HAP-1 (cell line): ENCODE measurements at regions not wholly inside any gene's neighbourhood (a gene's known extent, or its start where the extent isn't known, plus 50 kb on each side); places are given as distances from the start of the nearest gene placed in this dataset.
"Not testable (repeated sequence)": the region's sequence is repeated elsewhere in the genome, so short reads cannot be mapped to it uniquely, and the experiment has no call there.

ENCODE experiments used
- DNase-seq, 2 experiments: peaks; one replicate each; pipeline ENCODE4 v3.0.0-alpha.2; 2016 to 2020; ENCODE audit warnings: low spot score in 2 of 2
- H3K27me3 ChIP-seq: fragments of 250-450 bp; sonication (Bioruptor Pico); 2 replicates; pipeline ENCODE4 v1.5.1; 2020; ENCODE audit warnings: low read depth, mild to moderate bottlenecking, moderate library complexity
- H3K36me3 ChIP-seq: fragments of 250-450 bp; sonication (Bioruptor Pico); replicated peaks from 2 replicates; pipeline ENCODE4 v1.5.1; 2020; ENCODE audit warnings: mild to moderate bottlenecking
- H3K4me1 ChIP-seq: fragments of 250-450 bp; sonication (Bioruptor Pico); 2 replicates; pipeline ENCODE4 v1.5.1; 2020; ENCODE audit warnings: mild to moderate bottlenecking
- H3K4me3 ChIP-seq: fragments of 250-450 bp; sonication (Bioruptor Pico); 2 replicates; pipeline ENCODE4 v1.5.1; 2020; ENCODE audit warnings: mild to moderate bottlenecking, moderate library complexity
- H3K9me3 ChIP-seq: fragments of 250-450 bp; sonication (Bioruptor Pico); 2 replicates; pipeline ENCODE4 v1.5.1; 2020; ENCODE audit warnings: mild to moderate bottlenecking, moderate library complexity
- in situ Hi-C: fragments of 300-500 bp; cut with MboI; formaldehyde crosslinking; loops from 3 replicates; pipeline ENCODE4 v1.14.3; 2020; ENCODE audit warnings: low sequenced_read_pairs, inconsistent platforms, mixed read lengths

DNA sequence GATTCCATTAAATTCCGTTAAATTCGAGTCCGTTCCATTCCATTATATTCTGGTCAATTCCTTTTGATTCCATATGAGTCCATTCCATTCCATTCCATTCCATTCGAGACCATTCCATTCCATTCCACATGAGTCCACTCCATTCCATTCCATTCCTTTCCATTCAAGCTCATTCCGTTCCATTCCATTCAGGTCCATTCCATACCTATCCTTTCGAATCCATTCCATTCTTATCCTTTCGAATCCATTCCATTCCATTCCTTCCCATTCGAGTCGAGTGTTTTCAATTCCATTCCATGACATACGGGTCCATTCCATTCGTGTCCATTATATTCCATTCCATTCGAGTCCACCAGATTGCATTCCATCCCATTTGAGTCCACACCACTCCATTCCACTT lies 1127.4 kb downstream of the RPIA start:
- no peaks in the 10 kb centered on the region for H3K4me1 ChIP-seq
- DNase-seq = no peak
- no peaks in the 10 kb centered on the region for H3K27me3 ChIP-seq
- in situ Hi-C loops = no loop called here
- H3K9me3 ChIP-seq = peaks cover 27% of the 10 kb centered on the region
- H3K4me3 ChIP-seq = no peak overlapping the region
- no peaks in the 10 kb centered on the region for H3K36me3 ChIP-seq

DNA sequence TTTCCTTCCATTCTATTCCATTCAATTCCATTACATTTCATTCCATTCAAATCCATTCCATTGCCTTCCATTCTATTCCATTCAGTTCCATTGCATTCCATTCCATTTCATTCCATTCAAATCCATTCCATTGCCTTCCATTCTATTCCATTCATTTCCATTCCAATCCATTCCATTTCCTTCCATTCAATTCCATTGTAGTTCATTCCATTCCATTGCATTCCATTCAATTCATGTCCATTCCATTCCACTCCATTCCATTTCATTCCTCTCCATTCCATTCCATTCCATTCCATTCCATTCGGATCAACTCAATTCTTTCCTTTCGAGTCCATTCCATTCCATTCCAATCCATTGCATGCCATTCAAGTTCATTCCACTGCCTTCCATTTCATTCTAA lies 1128.3 kb downstream of the RPIA start:
- peaks cover 28% of the 10 kb centered on the region for H3K9me3 ChIP-seq
- in situ Hi-C loops = no loop called here
- H3K27me3 ChIP-seq = no peaks in the 10 kb centered on the region
- H3K36me3 ChIP-seq = no peaks in the 10 kb centered on the region
- H3K4me1 ChIP-seq = no peaks in the 10 kb centered on the region
- DNase-seq = no peak
- no peak overlapping the region for H3K4me3 ChIP-seq

DNA sequence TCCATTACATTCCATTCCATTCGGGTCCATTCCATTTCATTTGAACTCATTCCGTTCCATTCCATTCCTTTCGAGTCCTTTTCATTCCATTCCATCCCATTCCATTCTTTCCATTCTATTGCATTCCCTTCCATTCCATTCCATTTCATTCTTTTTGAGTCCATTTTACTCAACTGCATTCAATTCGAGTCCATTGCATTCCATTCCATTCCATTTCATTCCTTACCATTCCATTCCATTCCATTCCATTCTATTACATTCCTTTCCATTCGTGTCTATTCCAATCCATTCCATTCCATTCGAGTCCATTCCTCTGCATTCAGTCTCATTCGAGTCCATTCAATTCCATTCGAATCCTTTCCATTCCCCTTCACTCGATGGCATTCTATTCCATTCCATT lies 1128.8 kb downstream of the RPIA start:
- H3K36me3 ChIP-seq = no peaks in the 10 kb centered on the region
- H3K27me3 ChIP-seq = no peaks in the 10 kb centered on the region
- H3K4me3 ChIP-seq = no peak overlapping the region
- no peak for DNase-seq
- in situ Hi-C loops = no loop called here
- H3K4me1 ChIP-seq = no peaks in the 10 kb centered on the region
- H3K9me3 ChIP-seq = peaks cover 30% of the 10 kb centered on the region

DNA sequence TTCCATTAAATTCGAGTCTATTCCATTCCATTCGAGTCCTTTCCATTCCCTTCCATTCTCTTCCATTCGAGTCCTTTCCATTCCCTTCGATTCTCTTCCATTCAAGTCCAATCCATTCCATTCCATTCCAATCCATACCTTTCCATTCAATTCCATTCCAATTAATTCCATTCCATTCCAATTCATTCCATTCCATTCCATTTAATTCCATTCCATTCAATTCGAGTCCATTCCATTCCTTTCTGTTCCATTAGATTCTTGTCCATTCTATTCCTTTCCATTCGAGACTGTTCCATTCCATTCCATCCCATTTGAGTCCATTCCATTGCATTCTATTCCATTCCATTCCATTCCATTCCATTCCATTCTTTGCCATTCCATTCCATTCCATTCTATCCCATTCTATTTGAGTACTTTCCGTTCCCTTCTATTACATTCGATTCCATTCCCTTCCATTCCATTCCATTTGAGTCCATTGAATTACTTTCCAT lies 1130.0 kb downstream of the RPIA start:
- peaks cover 30% of the 10 kb centered on the region for H3K9me3 ChIP-seq
- DNase-seq = no peak
- H3K4me1 ChIP-seq = no peaks in the 10 kb centered on the region
- no peaks in the 10 kb centered on the region for H3K36me3 ChIP-seq
- in situ Hi-C loops = no loop called here
- no peaks in the 10 kb centered on the region for H3K27me3 ChIP-seq
- H3K4me3 ChIP-seq = no peak overlapping the region

DNA sequence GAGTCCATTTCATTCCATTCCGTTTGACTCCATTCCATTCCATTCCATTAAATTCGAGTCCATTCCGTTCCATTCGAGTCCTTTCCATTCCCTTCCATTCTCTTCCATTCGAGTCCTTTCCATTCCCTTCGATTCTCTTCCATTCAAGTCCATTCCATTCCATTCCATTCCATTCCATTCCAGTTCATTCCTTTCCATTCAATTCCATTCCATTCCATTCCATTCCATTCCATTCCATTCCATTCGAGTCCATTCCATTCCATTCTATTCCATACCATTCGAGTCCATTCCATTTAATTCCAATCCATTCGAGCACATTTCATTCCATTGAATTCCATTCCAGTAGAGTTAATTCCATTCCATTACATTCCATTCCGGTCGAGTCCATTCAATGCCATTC lies 1130.9 kb downstream of the RPIA start:
- H3K36me3 ChIP-seq, in situ Hi-C loops, H3K4me1 ChIP-seq, H3K27me3 ChIP-seq, H3K4me3 ChIP-seq, DNase-seq: not testable (repeated sequence)
- peaks cover 30% of the 10 kb centered on the region for H3K9me3 ChIP-seq

DNA sequence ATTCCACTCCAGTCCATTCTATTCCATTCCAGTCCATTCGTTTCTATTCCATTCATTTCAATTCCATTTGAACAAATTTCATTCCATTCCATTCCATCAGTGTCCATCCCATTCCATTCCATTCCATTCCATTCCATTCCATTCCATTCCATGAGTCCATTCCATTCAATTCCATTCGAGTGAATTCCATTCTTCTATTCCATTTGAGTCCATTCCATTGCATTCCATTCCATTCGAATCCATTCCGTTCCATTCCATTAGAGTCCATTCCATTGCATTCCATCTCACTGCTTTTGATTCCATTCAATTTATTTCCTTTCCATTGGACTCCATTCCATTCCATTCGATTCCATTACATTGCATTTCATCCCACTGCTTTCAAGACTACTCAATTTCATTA lies 1132.1 kb downstream of the RPIA start:
- H3K36me3 ChIP-seq = no peaks in the 10 kb centered on the region
- peaks cover 24% of the 10 kb centered on the region for H3K9me3 ChIP-seq
- no peaks in the 10 kb centered on the region for H3K27me3 ChIP-seq
- no peak for DNase-seq
- H3K4me1 ChIP-seq = no peaks in the 10 kb centered on the region
- no peak overlapping the region for H3K4me3 ChIP-seq
- in situ Hi-C loops = no loop called here

DNA sequence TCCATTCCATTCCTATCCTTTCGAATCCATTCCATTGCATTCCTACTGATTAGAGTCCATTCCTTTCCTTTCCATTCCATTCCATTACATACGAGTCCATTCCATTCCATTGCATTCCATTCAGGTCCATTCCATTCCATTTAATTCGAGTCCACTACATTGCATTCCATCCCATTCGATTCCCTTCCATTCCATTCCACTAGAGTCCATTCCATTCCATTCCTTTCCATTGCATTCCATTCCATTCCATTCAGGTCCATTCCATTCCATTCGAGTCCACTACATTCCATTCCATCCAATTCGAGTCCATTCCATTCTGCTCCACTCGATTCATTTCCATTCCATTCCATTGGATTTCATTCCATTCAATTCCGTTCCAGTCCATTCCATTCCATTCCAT lies 1133.6 kb downstream of the RPIA start:
- Histone ChIP-seq H3K36me3 (no peaks in the 10 kb centered on the region), H3K9me3 (peaks cover 16% of the 10 kb centered on the region), H3K27me3 (no peaks in the 10 kb centered on the region), H3K4me3 (no peak overlapping the region), H3K4me1 (no peaks in the 10 kb centered on the region)
- no peak for DNase-seq
- in situ Hi-C loops = no loop called here

DNA sequence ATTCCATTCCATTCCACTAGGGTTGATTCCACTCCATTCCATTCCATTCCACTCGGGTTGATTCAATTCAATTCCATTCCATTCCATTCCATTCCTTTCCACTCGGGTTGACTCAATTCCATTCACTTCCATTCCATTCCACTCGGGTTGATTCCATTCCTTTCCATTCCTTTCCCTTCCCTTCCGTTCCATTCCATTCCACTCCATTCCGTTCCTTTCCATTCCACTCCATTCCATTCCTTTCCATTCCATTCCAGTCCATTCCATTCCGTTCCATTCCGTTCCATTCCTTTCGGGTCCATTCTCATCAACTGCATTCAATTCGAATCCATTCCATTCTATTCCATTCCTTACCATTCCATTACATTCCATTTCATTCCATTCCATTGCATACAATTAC lies 1135.3 kb downstream of the RPIA start:
- DNase-seq, in situ Hi-C loops: not testable (repeated sequence)
- peaks cover 22% of the 10 kb centered on the region for H3K9me3 ChIP-seq

DNA sequence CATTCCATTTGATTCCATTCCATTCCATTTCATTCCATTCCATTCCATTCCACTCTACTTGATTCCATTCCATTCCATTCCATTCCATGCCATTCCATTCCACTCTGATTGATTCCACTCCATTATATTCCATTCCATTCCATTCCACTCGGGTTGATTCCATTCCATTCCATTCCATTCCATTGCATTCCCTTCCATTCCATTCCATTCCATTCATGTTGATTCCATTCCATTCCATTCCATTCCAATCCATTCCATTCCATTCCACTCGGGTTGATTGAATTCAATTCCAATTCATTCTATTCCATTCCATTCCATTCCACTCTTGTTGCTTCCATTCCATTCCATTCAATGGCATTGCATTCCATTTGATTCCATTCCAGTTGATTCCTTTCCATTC lies 1136.4 kb downstream of the RPIA start:
- H3K4me3 ChIP-seq, H3K36me3 ChIP-seq, DNase-seq, in situ Hi-C loops, H3K4me1 ChIP-seq, H3K27me3 ChIP-seq: not testable (repeated sequence)
- H3K9me3 ChIP-seq = peaks cover 25% of the 10 kb centered on the region

More for the DNA sequence above, 1135.3 kb downstream of the RPIA start:
- not testable (repeated sequence) for H3K36me3 ChIP-seq, H3K27me3 ChIP-seq, H3K4me1 ChIP-seq, H3K4me3 ChIP-seq

DNA sequence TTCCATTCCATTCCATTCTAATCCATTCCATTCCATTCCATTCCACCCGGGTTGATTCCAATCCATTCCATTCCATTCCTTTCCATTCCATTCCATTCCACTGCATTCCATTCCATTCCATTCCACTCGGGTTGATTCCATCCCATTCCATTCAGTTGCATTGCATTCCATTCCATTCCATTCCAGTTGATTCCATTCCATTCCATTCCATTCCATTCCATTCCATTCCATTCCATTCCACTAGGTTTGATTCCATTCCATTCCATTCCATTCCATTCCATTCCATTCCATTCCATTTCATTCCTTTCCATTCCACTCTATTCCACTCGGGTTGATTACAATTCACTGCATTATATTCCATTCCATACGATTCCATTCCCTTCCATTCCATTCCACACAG lies 1136.9 kb downstream of the RPIA start:
- H3K9me3 ChIP-seq = peaks cover 24% of the 10 kb centered on the region
- H3K27me3 ChIP-seq, H3K36me3 ChIP-seq, H3K4me1 ChIP-seq, DNase-seq, H3K4me3 ChIP-seq, in situ Hi-C loops: not testable (repeated sequence)

DNA sequence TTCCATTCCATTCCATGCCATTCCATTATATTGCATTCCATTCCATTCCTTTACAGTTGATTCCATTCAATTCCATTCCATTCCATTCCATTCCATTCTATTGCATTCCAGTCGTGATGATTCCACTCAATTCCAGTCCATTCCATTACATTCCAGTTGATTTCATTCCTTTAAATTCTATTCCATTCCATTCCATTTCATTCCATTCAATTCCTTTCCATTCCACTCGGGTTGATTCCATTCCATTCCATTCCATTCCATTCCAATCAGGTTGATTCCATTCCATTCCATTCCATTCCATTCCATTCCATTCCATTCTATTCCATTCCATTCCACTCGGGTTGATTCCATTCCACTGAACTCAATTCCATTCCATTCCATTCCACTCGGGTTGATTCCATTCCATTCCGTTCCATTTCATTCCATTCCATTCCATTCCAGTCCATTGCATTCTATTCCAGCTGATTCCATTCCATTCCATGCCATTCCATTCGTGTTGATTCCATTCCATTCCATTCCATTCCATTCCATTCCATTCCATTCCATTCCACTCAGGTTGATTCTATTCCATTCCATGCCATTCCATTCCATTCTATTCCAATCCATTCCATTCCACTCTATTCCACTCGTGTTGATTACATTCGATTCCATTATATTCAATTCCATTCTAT lies 1137.6 kb downstream of the RPIA start:
- H3K9me3 ChIP-seq = peaks cover 23% of the 10 kb centered on the region
- H3K4me1 ChIP-seq, in situ Hi-C loops, H3K27me3 ChIP-seq, DNase-seq, H3K4me3 ChIP-seq, H3K36me3 ChIP-seq: not testable (repeated sequence)

DNA sequence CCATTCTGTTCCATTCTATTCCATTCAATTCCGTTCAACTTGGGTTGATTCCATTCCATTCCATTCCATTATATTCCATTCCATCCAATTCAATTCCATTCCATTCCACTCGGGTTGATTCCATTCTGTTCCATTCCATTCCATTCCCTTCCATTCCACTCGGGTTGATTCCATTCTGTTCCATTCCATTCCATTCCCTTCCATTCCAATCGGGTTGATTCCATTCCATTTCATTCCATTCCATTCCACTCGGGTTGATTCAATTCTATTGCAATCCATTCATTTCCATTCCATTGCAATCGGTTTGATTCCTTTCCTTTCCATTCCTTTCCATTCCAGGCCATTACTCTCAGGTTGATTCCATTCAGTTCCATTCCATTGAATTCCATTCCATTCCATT lies 1138.4 kb downstream of the RPIA start:
- DNase-seq = no peak
- Histone ChIP-seq H3K4me1 (no peaks in the 10 kb centered on the region), H3K36me3 (no peaks in the 10 kb centered on the region), H3K4me3 (no peak overlapping the region), H3K27me3 (no peaks in the 10 kb centered on the region), H3K9me3 (peaks cover 28% of the 10 kb centered on the region)
- in situ Hi-C loops = no loop called here

DNA sequence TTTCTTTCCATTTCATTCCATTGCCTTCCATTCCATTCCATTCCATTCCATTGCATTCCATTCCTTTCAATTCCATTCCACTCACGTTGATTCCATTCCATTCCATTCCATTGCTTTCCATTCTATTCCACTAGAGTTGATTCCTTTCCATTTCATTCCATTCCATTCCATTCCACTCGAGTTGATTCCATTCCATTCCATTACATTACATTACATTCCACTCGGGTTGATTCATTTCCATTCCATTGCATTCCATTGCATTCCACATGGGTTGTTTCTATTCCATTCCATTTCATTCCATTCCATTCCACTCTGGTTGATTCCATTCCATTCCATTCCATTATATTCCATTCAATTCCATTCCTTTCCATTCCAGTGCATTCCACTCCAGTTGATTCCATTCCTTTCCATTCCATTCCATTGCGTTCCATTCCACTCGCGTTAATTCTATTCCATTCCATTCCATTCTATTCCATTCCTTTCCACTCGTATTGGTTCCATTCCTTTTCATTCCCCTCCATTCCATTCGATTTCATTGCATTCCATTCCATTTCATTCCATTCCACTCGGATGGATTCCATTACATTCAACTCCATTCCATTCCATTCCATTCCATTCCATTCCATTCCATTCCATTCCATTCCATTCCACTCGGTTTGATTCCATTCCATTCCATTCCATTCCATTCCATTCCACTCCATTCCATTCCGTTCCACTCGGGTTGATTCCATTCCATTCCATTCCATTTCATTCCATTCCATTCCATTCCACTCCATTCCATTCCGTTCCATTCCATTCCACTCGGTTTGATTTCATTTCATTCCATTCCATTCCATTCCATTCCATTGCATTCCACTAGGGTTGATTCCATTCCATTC lies 1139.1 kb downstream of the RPIA start:
- H3K9me3 ChIP-seq = peaks cover 34% of the 10 kb centered on the region
- H3K4me1 ChIP-seq, H3K27me3 ChIP-seq, H3K4me3 ChIP-seq, H3K36me3 ChIP-seq, in situ Hi-C loops, DNase-seq: not testable (repeated sequence)
